Heart right ventricle (tissue), 16 donors: ENCODE measurements at regions not wholly inside any gene's neighbourhood (a gene's known extent, or its start where the extent isn't known, plus 50 kb on each side); places are given as distances from the start of the nearest gene placed in this dataset.

Experiments
- ATAC-seq, 8 donors: fragments of 200-7000 bp; cut with Tn5 transposase; one replicate each; pipeline ENCODE4 v1.9.1; 2020; ENCODE audit warnings: mild to moderate bottlenecking in 8 of 8, moderate library complexity in 8 of 8, moderate number of reproducible peaks in 1 of 8
- DNase-seq, 2 donors: peaks; one replicate each; pipeline ENCODE4 v3.0.0-alpha.2; 2020
- H3K27ac ChIP-seq, 10 donors: fragments of 200-600 bp; sonication (generic) in 2 of 10; one replicate each; pipeline versions ENCODE4 v1.5.0 to v1.8.0; 2020 to 2022; ENCODE audit warnings: mild to moderate bottlenecking in 3 of 10
- H3K27me3 ChIP-seq, 7 donors: fragments of 200-600 bp; one replicate each; pipeline ENCODE4 v1.8.0; 2021 to 2022; ENCODE audit warnings: mild to moderate bottlenecking in 2 of 7
- H3K36me3 ChIP-seq, 9 donors: fragments of 200-600 bp; sonication (generic) in 1 of 9; one replicate each; pipeline versions ENCODE4 v1.5.0 to v1.8.0; 2020 to 2022; ENCODE audit warnings: mild to moderate bottlenecking in 2 of 9
- H3K4me1 ChIP-seq, 9 donors: fragments of 200-600 bp; sonication (generic) in 1 of 9; one replicate each; pipeline versions ENCODE4 v1.5.0 to v1.8.0; 2020 to 2022; ENCODE audit warnings: mild to moderate bottlenecking in 4 of 9
- H3K4me3 ChIP-seq, 10 donors: fragments of 200-600 bp; sonication (generic) in 2 of 10; one replicate each; pipeline versions ENCODE4 v1.5.0 to v1.8.0; 2020 to 2022; ENCODE audit warnings: mild to moderate bottlenecking in 7 of 10, moderate library complexity in 2 of 10
- H3K9me3 ChIP-seq, 11 donors: fragments of 200-600 bp in 10 of 11; sonication (generic) in 2 of 11; one replicate each; pipeline versions ENCODE4 v1.5.0 to v1.8.0; 2013 to 2022; ENCODE audit warnings: mild to moderate bottlenecking in 2 of 11, control low read depth in 1 of 11, moderate library complexity in 1 of 11
- CTCF ChIP-seq, 9 donors: fragments of 200-600 bp; sonication (generic) in 2 of 9; IDR thresholded peaks; one replicate each; pipeline versions ENCODE4 v1.5.0 to v1.8.0; 2021 to 2022; ENCODE audit warnings: antibody characterized with exemption in 9 of 9, mild to moderate bottlenecking in 5 of 9, moderate library complexity in 1 of 9
- WGBS, 2 donors: extraction: QIAGEN DNeasy Blood & Tissue Kit; methylation state at CpG; one replicate each; pipeline ENCODE4 v1.1.7; 2013; ENCODE audit warnings: inconsistent platforms in 1 of 2; 5-methylcytosine and 5-hydroxymethylcytosine counted together
- intact Hi-C, 10 donors: fragments of 100-400 bp; cut with DNase I; formaldehyde crosslinking; loops; one replicate each; pipeline versions ENCODE4 v1.11.1 to v1.14.2; 2022
- donor health status: Arrhythmogenic right ventricular cardiomyopathy.
- donor health status: ischemic (EF 13 %, LVEDD 7.1; RV severe dilation, severe dysfunction).
- donor health status: healthy with polysubstance abuse.
- donor health status: DM: no; HTN: yes; CAD: no.
- donor health status: DM: no; HTN: no; CAD: no.
- donor health status: ischemic (EF 25% LVEDD 6.9; RV normal size, moderate dysfunction).
- donor health status: ischemic (EF 25% LVEDD 5.7; RV mildly dilated, moderate dysfunction).
- donor health status: healthy.
- donor health status: DM: yes; HTN: yes; CAD: no.
- donor health status: Ischemic cardiomyopathy.
- donor health status: ischemic (EF 35%, LVEDD 5.7; RV mildly dilated, moderate dysfunction).
- donor health status: nonischemic (EF 11% LVEDD 7.7; RV severe dilation, severe dysfunction).
- donor health status: DM: yes; HTN: yes; CAD: no.
- donor health status: PGD.
- donor health status: ischemic (EF 29% LVEDD 5.4; RV normal size, mild dysfunction).
- donor health status: nonischemic (EF 23%, LVEDD 6.1; RV moderate dilation, normal function).

- Histone ChIP-seq H3K9me3 (no peaks in the 10 kb centered on the region), H3K27ac (no peak overlapping the region), H3K27me3 (peaks cover 0 to 21% (median 0%) of the 10 kb centered on the region in 7 donors), H3K4me1 (peaks cover 0 to 8% (median 0%) of the 10 kb centered on the region in 9 donors), H3K4me3 (no peak overlapping the region), H3K36me3 (no peaks in the 10 kb centered on the region)
- ATAC-seq: no peak
- no peak for TF ChIP-seq CTCF (IDR thresholded peaks at IDR 0.05)
- no peak for DNase-seq
- 47 to 63% methylated on average over 2 of the region's 2 CpGs for WGBS, 2 donors
- intact Hi-C loops: no loop called here
These were observed 118.9 kb upstream of the EXOC2 start for GRCh38 chr6:811831-812230.

- Histone ChIP-seq H3K27ac (no peak overlapping the region), H3K9me3 (no peaks in the 10 kb centered on the region), H3K4me1 (peaks cover 0 to 8% (median 0%) of the 10 kb centered on the region in 9 donors), H3K27me3 (peaks cover 0 to 21% (median 0%) of the 10 kb centered on the region in 7 donors), H3K36me3 (no peaks in the 10 kb centered on the region), H3K4me3 (no peak overlapping the region)
- intact Hi-C loops: no loop called here
- DNase-seq: no peak
- WGBS, 2 donors: 44% methylated on average over 1 of the region's 1 CpG
- peak in 1 of 8 donors; percentile 27 for ATAC-seq
- TF ChIP-seq CTCF (IDR thresholded peaks at IDR 0.05): no peak
These were observed 118.3 kb upstream of the EXOC2 start for GRCh38 chr6:811191-811590.

GRCh38 chr6:804771-805170, 111.8 kb upstream of the EXOC2 start:
- H3K4me1 ChIP-seq: no peaks in the 10 kb centered on the region
- H3K27me3 ChIP-seq: peaks cover 0 to 49% (median 23%) of the 10 kb centered on the region in 7 donors
- intact Hi-C loops: loop anchor here in 1 of 10 donors (10.0 kb wide), 1 partner anchor 100 kb away; no protein-coding TSS in a partner anchor
- no peak overlapping the region for H3K27ac ChIP-seq
- WGBS, 2 donors: 94 to 98% methylated on average over 10 of the region's 10 CpGs
- TF ChIP-seq CTCF (IDR thresholded peaks at IDR 0.05): no peak
- H3K36me3 ChIP-seq: no peaks in the 10 kb centered on the region
- no peak for DNase-seq
- ATAC-seq: no peak
- H3K4me3 ChIP-seq: no peak overlapping the region
- H3K9me3 ChIP-seq: no peaks in the 10 kb centered on the region

DNA sequence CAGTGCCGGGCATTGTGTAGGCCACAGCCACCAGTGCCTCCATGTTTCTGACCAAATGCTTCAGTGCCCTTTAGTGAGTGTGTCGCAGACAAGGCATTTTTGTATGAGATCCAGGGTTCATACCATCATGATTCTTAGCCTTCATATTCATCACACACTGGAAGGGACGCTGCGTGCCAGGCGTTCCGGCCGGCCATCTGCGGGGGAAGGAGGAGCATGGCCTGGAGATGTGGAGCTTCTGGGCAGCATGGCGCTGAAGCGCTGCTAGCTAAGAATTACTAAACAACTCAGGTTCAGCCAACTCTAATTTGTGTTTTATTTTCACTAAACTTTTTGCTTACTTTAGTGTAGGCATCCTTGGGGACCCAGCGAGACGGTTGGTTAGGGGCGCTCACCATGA, 111.4 kb upstream of the EXOC2 start:
- WGBS, 2 donors: 95 to 98% methylated on average over 13 of the region's 13 CpGs

More for the DNA sequence above, 111.4 kb upstream of the EXOC2 start:
- ATAC-seq: no peak
- no peak for TF ChIP-seq CTCF (IDR thresholded peaks at IDR 0.05)
- Histone ChIP-seq H3K36me3 (no peaks in the 10 kb centered on the region), H3K9me3 (no peaks in the 10 kb centered on the region), H3K4me1 (no peaks in the 10 kb centered on the region), H3K27ac (no peak overlapping the region), H3K4me3 (no peak overlapping the region), H3K27me3 (peaks cover 0 to 49% (median 27%) of the 10 kb centered on the region in 7 donors)
- DNase-seq: no peak
- intact Hi-C loops: loop anchor here in 1 of 10 donors (10.0 kb wide), 1 partner anchor 100 kb away; no protein-coding TSS in a partner anchor
